Epithelial cell of proximal tubule (primary cell): ENCODE measurements at regions not wholly inside any gene's neighbourhood (a gene's known extent, or its start where the extent isn't known, plus 50 kb on each side); places are given as distances from the start of the nearest gene placed in this dataset.
"Not testable (repeated sequence)": the region's sequence is repeated elsewhere in the genome, so short reads cannot be mapped to it uniquely, and the experiment has no call there.

Experiments used
- DNase-seq: peaks from one replicate; pipeline ENCODE4 v3.0.0-alpha.2; 2011; ENCODE audit warnings: low read depth
- H3K4me3 ChIP-seq: 2 replicates; pipeline ENCODE4 v1.5.1; 2011; ENCODE audit warnings: low read depth, mild to moderate bottlenecking, low read length
- TF ChIP-seq, protein P1 (sequence below): conservative IDR thresholded peaks from 2 replicates; pipeline ENCODE4 v1.5.1; 2012; ENCODE audit warnings: low read depth, mild to moderate bottlenecking, low read length

GRCh38 chr2:13334545-13334944 is 617.8 kb downstream of the TRIB2 start:
- no peak for DNase-seq
- TF ChIP-seq, protein P1, sequence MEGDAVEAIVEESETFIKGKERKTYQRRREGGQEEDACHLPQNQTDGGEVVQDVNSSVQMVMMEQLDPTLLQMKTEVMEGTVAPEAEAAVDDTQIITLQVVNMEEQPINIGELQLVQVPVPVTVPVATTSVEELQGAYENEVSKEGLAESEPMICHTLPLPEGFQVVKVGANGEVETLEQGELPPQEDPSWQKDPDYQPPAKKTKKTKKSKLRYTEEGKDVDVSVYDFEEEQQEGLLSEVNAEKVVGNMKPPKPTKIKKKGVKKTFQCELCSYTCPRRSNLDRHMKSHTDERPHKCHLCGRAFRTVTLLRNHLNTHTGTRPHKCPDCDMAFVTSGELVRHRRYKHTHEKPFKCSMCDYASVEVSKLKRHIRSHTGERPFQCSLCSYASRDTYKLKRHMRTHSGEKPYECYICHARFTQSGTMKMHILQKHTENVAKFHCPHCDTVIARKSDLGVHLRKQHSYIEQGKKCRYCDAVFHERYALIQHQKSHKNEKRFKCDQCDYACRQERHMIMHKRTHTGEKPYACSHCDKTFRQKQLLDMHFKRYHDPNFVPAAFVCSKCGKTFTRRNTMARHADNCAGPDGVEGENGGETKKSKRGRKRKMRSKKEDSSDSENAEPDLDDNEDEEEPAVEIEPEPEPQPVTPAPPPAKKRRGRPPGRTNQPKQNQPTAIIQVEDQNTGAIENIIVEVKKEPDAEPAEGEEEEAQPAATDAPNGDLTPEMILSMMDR: no peak
- H3K4me3 ChIP-seq: no peak overlapping the region

DNA sequence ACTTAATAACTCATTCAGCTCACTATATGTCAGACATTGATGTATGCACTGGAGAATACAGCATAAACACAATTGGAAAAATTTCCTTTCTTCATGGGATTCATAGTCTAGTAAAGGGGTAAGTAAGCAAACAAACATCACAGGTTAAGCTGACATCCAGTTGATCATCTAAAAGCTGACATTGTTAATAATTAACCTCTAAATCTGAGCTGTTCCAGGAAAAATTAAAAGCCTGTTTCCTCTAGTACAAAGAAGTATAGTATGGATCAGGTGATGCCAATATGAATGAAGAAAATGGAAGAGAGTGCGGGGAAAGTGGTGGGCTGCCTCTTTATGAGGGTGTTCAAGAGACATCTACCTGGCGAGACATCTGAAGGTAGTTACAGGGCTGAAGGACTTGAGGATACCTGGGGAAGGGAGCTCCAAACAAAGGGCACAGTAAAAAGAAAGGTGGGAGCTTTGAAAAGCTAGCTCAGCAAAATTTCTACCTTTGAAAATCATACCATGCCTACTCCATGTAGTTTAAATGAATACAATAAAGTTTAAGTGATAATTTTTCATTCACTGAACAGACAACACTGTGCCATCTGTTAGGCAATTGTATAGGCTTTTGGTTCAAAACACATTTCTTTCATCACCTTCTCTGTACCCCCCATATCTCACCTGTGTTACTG is 619.3 kb downstream of the TRIB2 start:
- no peak overlapping the region for H3K4me3 ChIP-seq
- TF ChIP-seq, protein P1: no peak
- DNase-seq: no peak

GRCh38 chr2:13351068-13351467 is 634.3 kb downstream of the TRIB2 start:
- no peak overlapping the region for H3K4me3 ChIP-seq
- DNase-seq: no peak
- TF ChIP-seq, protein P1: no peak

DNA sequence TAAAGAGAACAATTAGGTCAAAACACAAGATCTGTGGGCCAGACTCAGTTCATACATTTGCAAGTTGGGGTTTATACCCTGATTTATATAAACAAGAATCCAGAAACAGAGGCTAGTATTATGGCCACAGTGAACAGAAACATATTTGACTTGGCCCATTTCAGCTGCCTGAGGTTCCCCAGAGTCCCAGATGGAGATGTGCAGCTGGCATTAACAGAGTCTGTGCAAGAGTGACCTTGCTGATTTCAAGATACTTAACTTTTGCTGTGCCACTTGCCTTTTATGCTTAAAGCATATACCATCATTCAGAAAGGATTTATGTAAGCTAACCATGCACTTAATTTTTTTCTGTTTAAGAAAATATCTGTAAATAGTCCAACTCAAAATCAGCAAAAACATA is 636.3 kb downstream of the TRIB2 start:
- TF ChIP-seq, protein P1: no peak
- H3K4me3 ChIP-seq: no peak overlapping the region
- DNase-seq: no peak

DNA sequence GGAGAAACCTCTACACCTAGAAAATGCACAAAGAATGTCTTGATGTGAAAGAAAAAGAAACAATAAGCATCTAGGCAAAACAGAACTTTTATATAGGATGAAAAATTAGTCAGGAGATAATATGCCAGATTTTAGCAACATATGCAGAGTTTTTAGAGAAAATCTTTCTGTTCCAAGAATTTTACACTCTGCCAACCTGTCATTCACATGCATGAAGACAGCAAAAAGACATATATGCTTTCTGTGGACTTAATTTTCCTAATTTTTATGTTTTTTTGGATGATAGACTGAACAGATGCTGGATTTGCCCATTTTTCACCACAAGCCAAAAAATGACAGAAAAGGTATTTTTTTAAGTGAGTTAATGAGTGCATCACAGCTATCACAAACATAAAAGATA is 637.3 kb downstream of the TRIB2 start:
- no peak overlapping the region for H3K4me3 ChIP-seq
- TF ChIP-seq, protein P1: no peak
- no peak for DNase-seq

DNA sequence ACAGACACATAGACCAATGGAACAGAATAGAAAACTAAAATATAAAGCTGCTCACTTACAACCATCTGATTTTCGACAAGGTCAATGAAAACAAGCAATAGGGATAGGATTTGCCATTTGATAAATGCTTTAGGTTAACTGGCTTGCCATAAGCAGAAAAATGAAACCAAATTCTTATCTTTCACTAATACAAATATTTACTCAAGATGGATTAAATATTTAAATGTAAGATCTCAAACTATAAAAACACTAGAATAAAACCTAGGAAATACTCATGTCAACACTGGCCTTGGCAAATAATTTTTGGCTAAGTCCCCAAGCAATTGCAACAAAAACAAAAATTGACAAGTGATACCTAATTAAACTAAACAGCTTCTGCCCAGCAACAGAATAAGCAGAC is 665.2 kb downstream of the TRIB2 start:
- not testable (repeated sequence) for H3K4me3 ChIP-seq, DNase-seq

- H3K4me3 ChIP-seq, DNase-seq: not testable (repeated sequence)
These were observed 672.4 kb downstream of the TRIB2 start for GRCh38 chr2:13389172-13389571.

DNA sequence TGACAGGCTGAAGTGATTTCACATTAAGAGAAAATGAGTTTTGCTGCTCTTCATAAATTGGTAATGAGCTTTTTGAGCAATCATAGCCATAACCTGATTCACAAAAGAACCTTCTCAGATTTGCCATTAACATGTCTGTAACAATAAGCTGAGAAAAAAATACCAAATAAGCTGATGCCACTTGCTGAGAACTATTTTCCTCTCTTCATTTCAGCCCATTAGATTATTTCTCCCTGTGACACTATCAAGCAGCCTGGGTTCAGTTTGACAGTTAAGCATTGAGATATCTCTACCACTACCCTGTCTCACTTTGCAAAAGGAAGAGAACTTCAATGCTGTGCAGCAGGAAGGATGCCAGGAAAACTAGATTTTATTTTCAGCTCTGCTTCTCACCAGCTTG is 673.9 kb downstream of the TRIB2 start:
- H3K4me3 ChIP-seq: no peak overlapping the region
- TF ChIP-seq, protein P1: no peak
- DNase-seq: no peak
